Endodermal cell (in vitro differentiated cells): ENCODE measurements at regions not wholly inside any gene's neighbourhood (a gene's known extent, or its start where the extent isn't known, plus 50 kb on each side); places are given as distances from the start of the nearest gene placed in this dataset.

ENCODE experiments used
- DNase-seq: peaks from one replicate; pipeline ENCODE4 v3.0.0-alpha.2; 2017
- H3K27ac ChIP-seq: 2 replicates; pipeline ENCODE4 v1.5.1; 2013; ENCODE audit warnings: mild to moderate bottlenecking, low read depth, low read length, moderate library complexity
- H3K27me3 ChIP-seq: 2 replicates; pipeline ENCODE4 v1.6.1; 2013; ENCODE audit warnings: mild to moderate bottlenecking, low read length, moderate library complexity; ENCODE audit not compliant: insufficient read depth, control insufficient read depth, poor library complexity, severe bottlenecking
- H3K36me3 ChIP-seq: 2 replicates; pipeline ENCODE4 v1.7.0; 2013; ENCODE audit warnings: mild to moderate bottlenecking, low read length, moderate library complexity; ENCODE audit not compliant: control insufficient read depth, insufficient read depth
- H3K4me1 ChIP-seq: one replicate; pipeline ENCODE4 v1.7.0; 2013; ENCODE audit warnings: low read length; ENCODE audit not compliant: control insufficient read depth, insufficient read depth
- H3K4me3 ChIP-seq: 2 replicates; pipeline ENCODE4 v1.5.1; 2013; ENCODE audit warnings: mild to moderate bottlenecking, low read length, moderate library complexity
- H3K9ac ChIP-seq: 2 replicates; pipeline ENCODE4 v1.6.1; 2013; ENCODE audit warnings: mild to moderate bottlenecking, low read length, moderate library complexity; ENCODE audit not compliant: poor library complexity, severe bottlenecking; ENCODE audit errors: extremely low read depth
- H3K9me3 ChIP-seq: 2 replicates; pipeline ENCODE4 v1.6.1; 2013; ENCODE audit warnings: mild to moderate bottlenecking, low read length, moderate library complexity; ENCODE audit not compliant: control insufficient read depth
- H3K27ac Mint-ChIP-seq: 2 replicates; pipeline ENCODE4 v1.8.0; 2020; ENCODE audit warnings: mixed read lengths
- H3K27me3 Mint-ChIP-seq: 2 replicates; pipeline ENCODE4 v1.8.0; 2021; ENCODE audit warnings: mild to moderate bottlenecking, mixed read lengths; ENCODE audit not compliant: insufficient read depth
- H3K36me3 Mint-ChIP-seq: 2 replicates; pipeline ENCODE4 v1.8.0; 2020; ENCODE audit warnings: low read depth, mixed read lengths
- H3K4me1 Mint-ChIP-seq: 2 replicates; pipeline ENCODE4 v1.8.0; 2020; ENCODE audit warnings: mixed read lengths
- H3K4me3 Mint-ChIP-seq: 2 replicates; pipeline ENCODE4 v1.8.0; 2020; ENCODE audit warnings: mild to moderate bottlenecking, moderate library complexity, mixed read lengths
- H3K9me3 Mint-ChIP-seq: 2 replicates; pipeline ENCODE4 v1.8.0; 2020; ENCODE audit warnings: mild to moderate bottlenecking, mixed read lengths
- WGBS, 2 experiments: methylation state at CpG; one replicate each; pipeline versions ENCODE4 v1.1.5 to v1.1.7; 2013; ENCODE audit warnings: missing lambda C conversion rate in 2 of 2, mixed read lengths in 1 of 2; ENCODE audit not compliant: insufficient coverage in 1 of 2, insufficient read length in 1 of 2; 5-methylcytosine and 5-hydroxymethylcytosine counted together
- TF ChIP-seq, protein P1 (sequence below): fragments of 200-600 bp; sonication (generic); conservative IDR thresholded peaks from 2 replicates; pipeline ENCODE4 v1.5.0; 2021; ENCODE audit warnings: antibody characterized with exemption, mild to moderate bottlenecking

DNA sequence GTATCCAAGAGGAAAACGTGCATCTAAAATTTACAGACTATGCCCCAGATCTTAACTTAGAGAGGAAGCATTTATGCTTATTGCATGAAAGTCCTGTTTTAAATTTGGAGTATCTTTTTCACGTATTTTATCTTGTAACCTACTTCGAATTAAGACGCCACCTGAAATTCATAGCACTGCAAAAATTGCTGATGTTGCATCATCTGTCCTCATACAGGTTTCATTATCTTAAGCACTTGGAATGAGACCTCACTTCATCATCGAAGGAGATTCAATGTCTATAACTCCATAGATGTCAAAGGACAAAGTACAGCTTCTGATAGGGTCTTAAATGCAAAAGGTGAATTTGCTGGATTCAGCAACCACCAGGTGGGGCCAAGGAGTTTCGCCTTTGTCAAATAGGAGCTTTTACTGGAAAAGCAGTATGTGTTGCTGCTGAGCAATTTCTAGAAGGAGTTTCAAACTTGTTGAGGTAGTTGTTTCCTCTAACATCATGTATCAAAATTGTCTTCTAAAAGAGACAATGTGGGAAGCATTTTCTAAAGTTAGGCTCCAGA lies 106.4 kb upstream of the CCDC85A start:
- no peak overlapping the region for H3K9ac ChIP-seq
- WGBS, 2 experiments = 58 to 77% methylated on average over 5 to 6 of the region's 6 CpGs
- no peaks in the 10 kb centered on the region for H3K4me1 ChIP-seq
- H3K27me3 ChIP-seq = peaks cover 7% of the 10 kb centered on the region
- H3K9me3 ChIP-seq = no peaks in the 10 kb centered on the region
- TF ChIP-seq, protein P1, sequence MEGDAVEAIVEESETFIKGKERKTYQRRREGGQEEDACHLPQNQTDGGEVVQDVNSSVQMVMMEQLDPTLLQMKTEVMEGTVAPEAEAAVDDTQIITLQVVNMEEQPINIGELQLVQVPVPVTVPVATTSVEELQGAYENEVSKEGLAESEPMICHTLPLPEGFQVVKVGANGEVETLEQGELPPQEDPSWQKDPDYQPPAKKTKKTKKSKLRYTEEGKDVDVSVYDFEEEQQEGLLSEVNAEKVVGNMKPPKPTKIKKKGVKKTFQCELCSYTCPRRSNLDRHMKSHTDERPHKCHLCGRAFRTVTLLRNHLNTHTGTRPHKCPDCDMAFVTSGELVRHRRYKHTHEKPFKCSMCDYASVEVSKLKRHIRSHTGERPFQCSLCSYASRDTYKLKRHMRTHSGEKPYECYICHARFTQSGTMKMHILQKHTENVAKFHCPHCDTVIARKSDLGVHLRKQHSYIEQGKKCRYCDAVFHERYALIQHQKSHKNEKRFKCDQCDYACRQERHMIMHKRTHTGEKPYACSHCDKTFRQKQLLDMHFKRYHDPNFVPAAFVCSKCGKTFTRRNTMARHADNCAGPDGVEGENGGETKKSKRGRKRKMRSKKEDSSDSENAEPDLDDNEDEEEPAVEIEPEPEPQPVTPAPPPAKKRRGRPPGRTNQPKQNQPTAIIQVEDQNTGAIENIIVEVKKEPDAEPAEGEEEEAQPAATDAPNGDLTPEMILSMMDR = peak; percentile 84
- DNase-seq = peak; percentile 82
- no peak overlapping the region for H3K4me3 Mint-ChIP-seq
- H3K4me3 ChIP-seq = no peak overlapping the region
- H3K27ac Mint-ChIP-seq = no peak overlapping the region
- peaks cover 5% of the 10 kb centered on the region for H3K27me3 Mint-ChIP-seq
- H3K36me3 ChIP-seq = no peaks in the 10 kb centered on the region
- no peaks in the 10 kb centered on the region for H3K4me1 Mint-ChIP-seq
- H3K9me3 Mint-ChIP-seq = no peaks in the 10 kb centered on the region
- H3K27ac ChIP-seq = no peak overlapping the region
- no peaks in the 10 kb centered on the region for H3K36me3 Mint-ChIP-seq

- H3K27me3 ChIP-seq = no peaks in the 10 kb centered on the region
- peak overlapping the region; percentile 78 for H3K27ac ChIP-seq
- Mint-ChIP-seq H3K36me3 (no peaks in the 10 kb centered on the region), H3K27ac (no peak overlapping the region), H3K4me1 (no peaks in the 10 kb centered on the region), H3K27me3 (no peaks in the 10 kb centered on the region), H3K4me3 (no peak overlapping the region), H3K9me3 (no peaks in the 10 kb centered on the region)
- TF ChIP-seq, protein P1 = no peak
- WGBS, 2 experiments = 77 to 81% methylated on average over 3 to 4 of the region's 4 CpGs
- H3K36me3 ChIP-seq = no peaks in the 10 kb centered on the region
- no peaks in the 10 kb centered on the region for H3K9me3 ChIP-seq
- H3K4me3 ChIP-seq = no peak overlapping the region
- H3K9ac ChIP-seq = no peak overlapping the region
- DNase-seq = no peak
- H3K4me1 ChIP-seq = no peaks in the 10 kb centered on the region
Observed at GRCh38 chr2:56082665-56083064, 101.1 kb upstream of the CCDC85A start.

- Mint-ChIP-seq H3K27ac (no peak overlapping the region), H3K27me3 (no peaks in the 10 kb centered on the region), H3K4me1 (no peaks in the 10 kb centered on the region), H3K4me3 (no peak overlapping the region), H3K9me3 (no peaks in the 10 kb centered on the region), H3K36me3 (no peaks in the 10 kb centered on the region)
- Histone ChIP-seq H3K27me3 (no peaks in the 10 kb centered on the region), H3K36me3 (no peaks in the 10 kb centered on the region), H3K27ac (no peak overlapping the region), H3K4me3 (no peak overlapping the region), H3K9me3 (no peaks in the 10 kb centered on the region), H3K9ac (no peak overlapping the region), H3K4me1 (no peaks in the 10 kb centered on the region)
- TF ChIP-seq, protein P1 = no peak
- WGBS, 2 experiments = 92% methylated on average over 2 to 5 of the region's 5 CpGs
- DNase-seq = no peak
Observed at GRCh38 chr2:56084111-56084901, 99.5 kb upstream of the CCDC85A start.
